GM23338 (cell line): ENCODE measurements at regions not wholly inside any gene's neighbourhood (a gene's known extent, or its start where the extent isn't known, plus 50 kb on each side); places are given as distances from the start of the nearest gene placed in this dataset.

Experiments used
- ATAC-seq: fragments of 200-7000 bp; cut with Tn5 transposase; 3 replicates; pipeline ENCODE4 v1.9.1; 2020
- DNase-seq: peaks from one replicate; pipeline ENCODE4 v3.0.0-alpha.2; 2015; ENCODE audit warnings: low spot score
- H2AFZ ChIP-seq: fragments of 200-600 bp; sonication (generic); 2 replicates; pipeline ENCODE4 v1.8.0; 2016; ENCODE audit warnings: antibody characterized with exemption, mild to moderate bottlenecking, moderate library complexity
- H3F3A ChIP-seq: fragments of 200-600 bp; sonication (generic); replicated peaks from 2 replicates; pipeline ENCODE4 v1.8.0; 2017; ENCODE audit warnings: antibody characterized with exemption, mixed run types, low read depth
- H3K27ac ChIP-seq: fragments of 200-600 bp; sonication (generic); 2 replicates; pipeline ENCODE4 v1.6.1; 2016; ENCODE audit warnings: low read depth
- H3K27me3 ChIP-seq: fragments of 200-600 bp; sonication (generic); 2 replicates; pipeline ENCODE4 v1.8.0; 2016; ENCODE audit warnings: mild to moderate bottlenecking, mixed run types, moderate library complexity; ENCODE audit not compliant: insufficient read depth
- H3K36me3 ChIP-seq: fragments of 200-600 bp; sonication (generic); 2 replicates; pipeline ENCODE4 v1.8.0; 2016; ENCODE audit warnings: mild to moderate bottlenecking; ENCODE audit not compliant: insufficient read depth
- H3K4me1 ChIP-seq: fragments of 200-600 bp; sonication (generic); 2 replicates; pipeline ENCODE4 v1.8.0; 2016; ENCODE audit warnings: mild to moderate bottlenecking, moderate library complexity; ENCODE audit not compliant: insufficient read depth
- H3K4me2 ChIP-seq: fragments of 200-600 bp; sonication (generic); 2 replicates; pipeline ENCODE4 v1.7.1; 2017; ENCODE audit warnings: mixed run types
- H3K4me3 ChIP-seq: fragments of 200-600 bp; sonication (generic); 2 replicates; pipeline ENCODE4 v1.6.1; 2016; ENCODE audit warnings: mixed run types
- H3K79me2 ChIP-seq: fragments of 200-600 bp; sonication (generic); replicated peaks from 2 replicates; pipeline ENCODE4 v1.8.0; 2017; ENCODE audit warnings: mild to moderate bottlenecking; ENCODE audit not compliant: insufficient read depth
- H3K9me2 ChIP-seq: fragments of 200-600 bp; sonication (generic); 2 replicates; pipeline ENCODE4 v1.8.0; 2017; ENCODE audit not compliant: insufficient read depth
- H4K20me1 ChIP-seq: fragments of 200-600 bp; sonication (generic); replicated peaks from 2 replicates; pipeline ENCODE4 v1.8.0; 2017; ENCODE audit warnings: mild to moderate bottlenecking; ENCODE audit not compliant: insufficient read depth
- H3K27ac Mint-ChIP-seq: 2 replicates; pipeline ENCODE4 v1.8.0; 2020; ENCODE audit warnings: inconsistent platforms, mild to moderate bottlenecking, moderate library complexity, mixed read lengths
- H3K27me3 Mint-ChIP-seq: 3 replicates; pipeline ENCODE4 v1.8.0; 2022; ENCODE audit warnings: low read depth, mild to moderate bottlenecking, moderate library complexity, mixed read lengths, inconsistent platforms; ENCODE audit not compliant: insufficient read depth, poor library complexity
- H3K36me3 Mint-ChIP-seq: 3 replicates; pipeline ENCODE4 v1.8.0; 2021; ENCODE audit warnings: low read depth, mild to moderate bottlenecking, inconsistent platforms, moderate library complexity, mixed read lengths
- H3K4me1 Mint-ChIP-seq: 3 replicates; pipeline ENCODE4 v1.8.0; 2020; ENCODE audit warnings: mild to moderate bottlenecking, inconsistent platforms, mixed read lengths
- H3K4me3 Mint-ChIP-seq: 3 replicates; pipeline ENCODE4 v1.8.0; 2021; ENCODE audit warnings: moderate library complexity, mild to moderate bottlenecking, inconsistent platforms, mixed read lengths
- H3K9me3 Mint-ChIP-seq: 3 replicates; pipeline ENCODE4 v1.8.0; 2020; ENCODE audit warnings: moderate library complexity, mild to moderate bottlenecking, inconsistent platforms, mixed read lengths
- CREB1 ChIP-seq: fragments of 250-450 bp; sonication (Bioruptor Pico); IDR thresholded peaks from 2 replicates; pipeline ENCODE4 v1.5.0; 2020; ENCODE audit warnings: low read depth, mild to moderate bottlenecking, moderate library complexity
- ETS1 ChIP-seq: IDR thresholded peaks from 2 replicates; pipeline ENCODE4 v1.6.1; 2016; ENCODE audit warnings: antibody characterized with exemption
- EZH2 ChIP-seq: fragments of 200-600 bp; sonication (generic); IDR thresholded peaks from one replicate; pipeline ENCODE4 v1.8.0; 2017; ENCODE audit warnings: antibody characterized with exemption, mild to moderate bottlenecking, low read depth; ENCODE audit not compliant: unreplicated experiment
- EZH2phosphoT487 ChIP-seq: fragments of 200-600 bp; sonication (generic); IDR thresholded peaks from one replicate; pipeline ENCODE4 v1.8.1; 2018; ENCODE audit warnings: antibody characterized with exemption; ENCODE audit not compliant: unreplicated experiment
- JUNB ChIP-seq: IDR thresholded peaks from one replicate; pipeline ENCODE4 v1.6.1; 2016; ENCODE audit warnings: antibody characterized with exemption; ENCODE audit not compliant: unreplicated experiment
- NANOG ChIP-seq: IDR thresholded peaks from 2 replicates; pipeline ENCODE4 v1.6.1; 2016; ENCODE audit warnings: antibody characterized with exemption, borderline replicate concordance
- POLR2AphosphoS5 ChIP-seq: IDR thresholded peaks from 2 replicates; pipeline ENCODE4 v1.6.1; 2016; ENCODE audit warnings: antibody characterized with exemption, low read depth
- REST ChIP-seq: IDR thresholded peaks from one replicate; pipeline ENCODE4 v1.6.1; 2018; ENCODE audit warnings: antibody characterized with exemption; ENCODE audit not compliant: unreplicated experiment
- ZNF114 ChIP-seq: fragments of 250-450 bp; sonication (Bioruptor Pico); IDR thresholded peaks from 2 replicates; pipeline ENCODE4 v1.5.0; 2020; ENCODE audit warnings: mild to moderate bottlenecking, moderate library complexity
- ZNF331 ChIP-seq: fragments of 250-450 bp; sonication (Bioruptor Pico); IDR thresholded peaks from 2 replicates; pipeline ENCODE4 v1.5.0; 2020; ENCODE audit warnings: low read depth, mild to moderate bottlenecking, moderate library complexity
- TF ChIP-seq, protein P1 (sequence below): fragments of 250-450 bp; sonication (Bioruptor Pico); IDR thresholded peaks from 2 replicates; pipeline ENCODE4 v1.5.0; 2020; ENCODE audit warnings: mild to moderate bottlenecking, moderate library complexity
- TF ChIP-seq, protein P2 (sequence below), 2 experiments: fragments of 200-600 bp in 1 of 2; sonication (generic) in 1 of 2; conservative IDR thresholded peaks; 2 replicates each; pipeline versions ENCODE4 v1.5.1 to v1.6.1; 2016 to 2017; ENCODE audit warnings: antibody characterized with exemption in 2 of 2, low read depth in 2 of 2, mild to moderate bottlenecking in 2 of 2, moderate library complexity in 1 of 2

- TF ChIP-seq, protein P1, sequence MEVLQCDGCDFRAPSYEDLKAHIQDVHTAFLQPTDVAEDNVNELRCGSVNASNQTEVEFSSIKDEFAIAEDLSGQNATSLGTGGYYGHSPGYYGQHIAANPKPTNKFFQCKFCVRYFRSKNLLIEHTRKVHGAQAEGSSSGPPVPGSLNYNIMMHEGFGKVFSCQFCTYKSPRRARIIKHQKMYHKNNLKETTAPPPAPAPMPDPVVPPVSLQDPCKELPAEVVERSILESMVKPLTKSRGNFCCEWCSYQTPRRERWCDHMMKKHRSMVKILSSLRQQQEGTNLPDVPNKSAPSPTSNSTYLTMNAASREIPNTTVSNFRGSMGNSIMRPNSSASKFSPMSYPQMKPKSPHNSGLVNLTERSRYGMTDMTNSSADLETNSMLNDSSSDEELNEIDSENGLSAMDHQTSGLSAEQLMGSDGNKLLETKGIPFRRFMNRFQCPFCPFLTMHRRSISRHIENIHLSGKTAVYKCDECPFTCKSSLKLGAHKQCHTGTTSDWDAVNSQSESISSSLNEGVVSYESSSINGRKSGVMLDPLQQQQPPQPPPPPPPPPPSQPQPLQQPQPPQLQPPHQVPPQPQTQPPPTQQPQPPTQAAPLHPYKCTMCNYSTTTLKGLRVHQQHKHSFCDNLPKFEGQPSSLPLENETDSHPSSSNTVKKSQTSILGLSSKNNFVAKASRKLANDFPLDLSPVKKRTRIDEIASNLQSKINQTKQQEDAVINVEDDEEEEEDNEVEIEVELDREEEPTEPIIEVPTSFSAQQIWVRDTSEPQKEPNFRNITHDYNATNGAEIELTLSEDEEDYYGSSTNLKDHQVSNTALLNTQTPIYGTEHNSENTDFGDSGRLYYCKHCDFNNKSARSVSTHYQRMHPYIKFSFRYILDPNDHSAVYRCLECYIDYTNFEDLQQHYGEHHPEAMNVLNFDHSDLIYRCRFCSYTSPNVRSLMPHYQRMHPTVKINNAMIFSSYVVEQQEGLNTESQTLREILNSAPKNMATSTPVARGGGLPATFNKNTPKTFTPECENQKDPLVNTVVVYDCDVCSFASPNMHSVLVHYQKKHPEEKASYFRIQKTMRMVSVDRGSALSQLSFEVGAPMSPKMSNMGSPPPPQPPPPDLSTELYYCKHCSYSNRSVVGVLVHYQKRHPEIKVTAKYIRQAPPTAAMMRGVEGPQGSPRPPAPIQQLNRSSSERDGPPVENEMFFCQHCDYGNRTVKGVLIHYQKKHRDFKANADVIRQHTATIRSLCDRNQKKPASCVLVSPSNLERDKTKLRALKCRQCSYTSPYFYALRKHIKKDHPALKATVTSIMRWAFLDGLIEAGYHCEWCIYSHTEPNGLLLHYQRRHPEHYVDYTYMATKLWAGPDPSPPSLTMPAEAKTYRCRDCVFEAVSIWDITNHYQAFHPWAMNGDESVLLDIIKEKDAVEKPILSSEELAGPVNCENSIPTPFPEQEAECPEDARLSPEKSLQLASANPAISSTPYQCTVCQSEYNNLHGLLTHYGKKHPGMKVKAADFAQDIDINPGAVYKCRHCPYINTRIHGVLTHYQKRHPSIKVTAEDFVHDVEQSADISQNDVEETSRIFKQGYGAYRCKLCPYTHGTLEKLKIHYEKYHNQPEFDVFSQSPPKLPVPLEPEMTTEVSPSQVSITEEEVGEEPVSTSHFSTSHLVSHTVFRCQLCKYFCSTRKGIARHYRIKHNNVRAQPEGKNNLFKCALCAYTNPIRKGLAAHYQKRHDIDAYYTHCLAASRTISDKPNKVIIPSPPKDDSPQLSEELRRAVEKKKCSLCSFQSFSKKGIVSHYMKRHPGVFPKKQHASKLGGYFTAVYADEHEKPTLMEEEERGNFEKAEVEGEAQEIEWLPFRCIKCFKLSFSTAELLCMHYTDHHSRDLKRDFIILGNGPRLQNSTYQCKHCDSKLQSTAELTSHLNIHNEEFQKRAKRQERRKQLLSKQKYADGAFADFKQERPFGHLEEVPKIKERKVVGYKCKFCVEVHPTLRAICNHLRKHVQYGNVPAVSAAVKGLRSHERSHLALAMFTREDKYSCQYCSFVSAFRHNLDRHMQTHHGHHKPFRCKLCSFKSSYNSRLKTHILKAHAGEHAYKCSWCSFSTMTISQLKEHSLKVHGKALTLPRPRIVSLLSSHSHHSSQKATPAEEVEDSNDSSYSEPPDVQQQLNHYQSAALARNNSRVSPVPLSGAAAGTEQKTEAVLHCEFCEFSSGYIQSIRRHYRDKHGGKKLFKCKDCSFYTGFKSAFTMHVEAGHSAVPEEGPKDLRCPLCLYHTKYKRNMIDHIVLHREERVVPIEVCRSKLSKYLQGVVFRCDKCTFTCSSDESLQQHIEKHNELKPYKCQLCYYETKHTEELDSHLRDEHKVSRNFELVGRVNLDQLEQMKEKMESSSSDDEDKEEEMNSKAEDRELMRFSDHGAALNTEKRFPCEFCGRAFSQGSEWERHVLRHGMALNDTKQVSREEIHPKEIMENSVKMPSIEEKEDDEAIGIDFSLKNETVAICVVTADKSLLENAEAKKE, result no peak
- TF ChIP-seq JUNB (no peak), ZNF331 (no peak), CREB1 (CRISPR knock-in tag) (no peak), NANOG (no peak), POLR2AphosphoS5 (no peak), ETS1 (no peak)
These were observed 196.5 kb upstream of the AGR3 start (continued) for GRCh38 chr7:17078298-17078697.

DNA sequence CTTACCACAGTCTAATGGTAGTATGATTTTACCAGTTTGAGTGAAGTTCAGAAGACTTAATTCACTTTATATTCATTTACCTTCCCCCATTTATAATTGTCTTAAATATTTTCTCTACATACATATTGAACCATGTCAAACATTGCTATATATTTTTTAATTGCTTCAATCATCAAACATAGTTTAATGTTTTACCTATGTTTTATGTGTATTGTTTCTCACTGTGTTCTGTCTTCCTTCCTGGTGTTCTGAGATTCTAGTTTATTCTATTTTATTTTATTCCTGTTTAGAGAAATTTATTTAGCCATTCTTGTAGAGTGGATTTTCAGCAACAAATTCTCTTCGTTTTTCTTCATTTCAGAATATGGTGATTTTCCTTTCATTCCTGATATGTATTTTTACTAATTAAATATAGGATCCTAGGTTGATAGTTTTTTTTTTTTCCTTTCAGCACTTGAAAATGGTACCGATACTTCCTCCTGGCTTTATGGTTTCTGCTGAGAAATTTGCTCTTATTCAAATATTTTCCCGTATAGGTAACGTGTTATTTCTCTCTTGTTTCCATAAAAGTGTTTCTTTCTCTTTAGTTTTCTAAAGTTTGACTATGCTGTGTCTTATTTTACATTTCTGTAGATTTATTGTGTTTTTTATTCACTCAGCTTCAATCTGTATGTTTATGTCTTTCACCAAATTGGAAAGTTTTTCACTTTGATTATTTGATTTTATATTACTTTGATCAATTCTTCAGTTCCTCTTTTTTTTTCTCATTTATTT lies 201.8 kb upstream of the AGR3 start:
- H3K79me2 ChIP-seq, result no peaks in the 10 kb centered on the region
- Mint-ChIP-seq H3K27ac (no peak overlapping the region), H3K27me3 (no peaks in the 10 kb centered on the region), H3K9me3 (no peaks in the 10 kb centered on the region), H3K4me1 (no peaks in the 10 kb centered on the region), H3K36me3 (no peaks in the 10 kb centered on the region), H3K4me3 (no peak overlapping the region)
- ATAC-seq, result no peak
- no peak overlapping the region for H3K4me2 ChIP-seq
- no peak for DNase-seq
- no peak overlapping the region for H3K27ac ChIP-seq
- no peak overlapping the region for H3K4me3 ChIP-seq
- H4K20me1 ChIP-seq, result no peaks in the 10 kb centered on the region
- H2AFZ ChIP-seq, result no peak overlapping the region
- H3K36me3 ChIP-seq, result no peaks in the 10 kb centered on the region
- H3K9me2 ChIP-seq, result no peaks in the 10 kb centered on the region
- no peaks in the 10 kb centered on the region for H3K27me3 ChIP-seq
- H3K4me1 ChIP-seq, result no peaks in the 10 kb centered on the region
- H3F3A ChIP-seq, result no peaks in the 10 kb centered on the region
- TF ChIP-seq ZNF331, result no peak
- no peak for TF ChIP-seq REST
- TF ChIP-seq, protein P2, sequence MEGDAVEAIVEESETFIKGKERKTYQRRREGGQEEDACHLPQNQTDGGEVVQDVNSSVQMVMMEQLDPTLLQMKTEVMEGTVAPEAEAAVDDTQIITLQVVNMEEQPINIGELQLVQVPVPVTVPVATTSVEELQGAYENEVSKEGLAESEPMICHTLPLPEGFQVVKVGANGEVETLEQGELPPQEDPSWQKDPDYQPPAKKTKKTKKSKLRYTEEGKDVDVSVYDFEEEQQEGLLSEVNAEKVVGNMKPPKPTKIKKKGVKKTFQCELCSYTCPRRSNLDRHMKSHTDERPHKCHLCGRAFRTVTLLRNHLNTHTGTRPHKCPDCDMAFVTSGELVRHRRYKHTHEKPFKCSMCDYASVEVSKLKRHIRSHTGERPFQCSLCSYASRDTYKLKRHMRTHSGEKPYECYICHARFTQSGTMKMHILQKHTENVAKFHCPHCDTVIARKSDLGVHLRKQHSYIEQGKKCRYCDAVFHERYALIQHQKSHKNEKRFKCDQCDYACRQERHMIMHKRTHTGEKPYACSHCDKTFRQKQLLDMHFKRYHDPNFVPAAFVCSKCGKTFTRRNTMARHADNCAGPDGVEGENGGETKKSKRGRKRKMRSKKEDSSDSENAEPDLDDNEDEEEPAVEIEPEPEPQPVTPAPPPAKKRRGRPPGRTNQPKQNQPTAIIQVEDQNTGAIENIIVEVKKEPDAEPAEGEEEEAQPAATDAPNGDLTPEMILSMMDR (conservative IDR thresholded peaks at IDR 0.05; ENCODE audit: low read depth in 2 of 2), result no peak
- no peak for TF ChIP-seq ZNF114 (CRISPR knock-in tag)
- TF ChIP-seq EZH2, result no peak
- TF ChIP-seq POLR2AphosphoS5, result no peak
- no peak for TF ChIP-seq NANOG
- no peak for TF ChIP-seq EZH2phosphoT487
